ENCODE measurements at regions not wholly inside any gene's neighbourhood (a gene's known extent, or its start where the extent isn't known, plus 50 kb on each side); places are given as distances from the start of the nearest gene placed in this dataset.

DNA sequence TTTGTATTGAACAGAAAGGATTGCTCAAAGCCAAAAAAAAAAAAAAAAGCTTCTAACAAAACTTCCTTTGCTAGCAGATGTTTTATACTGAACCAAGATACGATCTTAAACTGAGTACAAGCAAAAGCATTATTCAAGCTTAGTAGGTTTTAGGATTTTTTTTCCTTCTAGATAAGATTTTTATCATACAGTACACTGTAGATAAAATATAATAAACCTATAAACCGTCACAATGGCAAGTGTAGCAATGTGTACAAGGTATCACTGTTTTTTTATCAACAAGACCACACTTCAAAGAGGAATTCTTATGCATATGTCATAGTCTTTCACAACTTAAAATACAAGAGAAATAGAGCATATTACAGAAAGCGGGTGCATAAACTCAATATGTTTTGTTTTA lies 56.5 kb upstream of the TRPM3 start:
- DNase-seq (ENCODE audit: low read depth), result no peak

DNA sequence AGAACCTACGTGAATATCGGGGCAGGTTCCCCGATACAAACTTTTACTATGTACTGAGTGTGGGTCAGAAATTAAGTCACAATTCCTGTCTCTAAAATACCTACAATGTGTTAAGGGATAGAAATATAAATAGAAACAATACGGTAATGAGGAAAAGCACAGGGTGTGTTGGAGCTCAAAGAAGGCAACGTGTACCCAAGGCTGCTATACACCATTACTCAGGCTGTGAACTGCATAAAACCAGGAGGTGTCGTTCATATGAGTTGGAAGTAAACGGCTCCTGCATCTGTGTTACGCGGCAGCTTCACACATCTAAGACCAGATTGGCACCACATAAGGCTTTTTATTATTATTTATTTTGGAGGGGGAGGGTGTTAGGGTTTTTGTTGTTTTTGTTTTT lies 50.1 kb upstream of the TRPM3 start:
- no peak for DNase-seq (ENCODE audit: low read depth)

Measured in fibroblast of gingiva (primary cell).